ENCODE measurements at regions not wholly inside any gene's neighbourhood (a gene's known extent, or its start where the extent isn't known, plus 50 kb on each side); places are given as distances from the start of the nearest gene placed in this dataset.
A peak's percentile ranks its signal among the peaks of the same experiment; 100 is the strongest.

GRCh38 chr14:51488569-51489220 lies 163.0 kb upstream of the FRMD6 start:
- Histone ChIP-seq H3K4me3 (ENCODE audit: extremely low read depth, insufficient read depth, low read length, poor library complexity, severe bottlenecking) (no peak overlapping the region), H3K9me3 (ENCODE audit: control insufficient read depth, low read length) (no peaks in the 10 kb centered on the region), H3K36me3 (ENCODE audit: control insufficient read depth, insufficient read depth, low read length) (no peaks in the 10 kb centered on the region), H3K27ac (ENCODE audit: low read depth, low read length, severe bottlenecking) (no peak overlapping the region), H3K4me1 (ENCODE audit: control insufficient read depth, insufficient read depth, low read length, poor library complexity, severe bottlenecking) (peaks cover 16% of the 10 kb centered on the region)
- 90 to 93% methylated on average over 3 to 4 of the region's 6 CpGs for WGBS, 2 experiments (ENCODE audit: insufficient coverage in 2 of 2)

- H3K4me1 ChIP-seq (ENCODE audit: control insufficient read depth, insufficient read depth, low read length, poor library complexity, severe bottlenecking), result peaks cover 16% of the 10 kb centered on the region
- peaks cover 2% of the 10 kb centered on the region for H3K9me3 ChIP-seq (ENCODE audit: control insufficient read depth, low read length)
- no peak overlapping the region for H3K4me3 ChIP-seq (ENCODE audit: extremely low read depth, insufficient read depth, low read length, poor library complexity, severe bottlenecking)
- H3K27ac ChIP-seq (ENCODE audit: low read depth, low read length, severe bottlenecking), result no peak overlapping the region
- H3K36me3 ChIP-seq (ENCODE audit: control insufficient read depth, insufficient read depth, low read length), result no peaks in the 10 kb centered on the region
- no CpG with 5 or more reads among the region's 3 CpGs for WGBS, 2 experiments (ENCODE audit: insufficient coverage in 2 of 2)
These were observed 161.5 kb upstream of the FRMD6 start for GRCh38 chr14:51490205-51490604.

GRCh38 chr14:51491036-51491545 lies 160.6 kb upstream of the FRMD6 start:
- H3K9me3 ChIP-seq (ENCODE audit: control insufficient read depth, low read length), result peaks cover 2% of the 10 kb centered on the region
- H3K4me3 ChIP-seq (ENCODE audit: extremely low read depth, insufficient read depth, low read length, poor library complexity, severe bottlenecking), result no peak overlapping the region
- H3K27ac ChIP-seq (ENCODE audit: low read depth, low read length, severe bottlenecking), result no peak overlapping the region
- H3K36me3 ChIP-seq (ENCODE audit: control insufficient read depth, insufficient read depth, low read length), result no peaks in the 10 kb centered on the region
- peaks cover 16% of the 10 kb centered on the region for H3K4me1 ChIP-seq (ENCODE audit: control insufficient read depth, insufficient read depth, low read length, poor library complexity, severe bottlenecking)
- 100% methylated on average over 2 of the region's 3 CpGs; no CpG with 5 or more reads in 1 of the 2 experiments for WGBS, 2 experiments (ENCODE audit: insufficient coverage in 2 of 2)

GRCh38 chr14:51491776-51492175 lies 159.9 kb upstream of the FRMD6 start:
- no peak overlapping the region for H3K4me3 ChIP-seq (ENCODE audit: extremely low read depth, insufficient read depth, low read length, poor library complexity, severe bottlenecking)
- H3K27ac ChIP-seq (ENCODE audit: low read depth, low read length, severe bottlenecking), result peak overlapping the region; percentile 24
- no peaks in the 10 kb centered on the region for H3K36me3 ChIP-seq (ENCODE audit: control insufficient read depth, insufficient read depth, low read length)
- 70 to 81% methylated on average over 3 of the region's 3 CpGs for WGBS, 2 experiments (ENCODE audit: insufficient coverage in 2 of 2)
- H3K4me1 ChIP-seq (ENCODE audit: control insufficient read depth, insufficient read depth, low read length, poor library complexity, severe bottlenecking), result peaks cover 16% of the 10 kb centered on the region
- peaks cover 4% of the 10 kb centered on the region for H3K9me3 ChIP-seq (ENCODE audit: control insufficient read depth, low read length)

- Histone ChIP-seq H3K4me1 (ENCODE audit: control insufficient read depth, insufficient read depth, low read length, poor library complexity, severe bottlenecking) (peaks cover 10% of the 10 kb centered on the region), H3K27ac (ENCODE audit: low read depth, low read length, severe bottlenecking) (no peak overlapping the region), H3K4me3 (ENCODE audit: extremely low read depth, insufficient read depth, low read length, poor library complexity, severe bottlenecking) (no peak overlapping the region), H3K9me3 (ENCODE audit: control insufficient read depth, low read length) (peaks cover 15% of the 10 kb centered on the region), H3K36me3 (ENCODE audit: control insufficient read depth, insufficient read depth, low read length) (no peaks in the 10 kb centered on the region)
- 60% methylated on average over 1 of the region's 2 CpGs; no CpG with 5 or more reads in 1 of the 2 experiments for WGBS, 2 experiments (ENCODE audit: insufficient coverage in 2 of 2)
These were observed 156.4 kb upstream of the FRMD6 start for GRCh38 chr14:51495319-51495718.

GRCh38 chr14:51498411-51499227 lies 153.1 kb upstream of the FRMD6 start:
- Histone ChIP-seq H3K4me3 (ENCODE audit: extremely low read depth, insufficient read depth, low read length, poor library complexity, severe bottlenecking) (no peak overlapping the region), H3K27ac (ENCODE audit: low read depth, low read length, severe bottlenecking) (no peak overlapping the region), H3K4me1 (ENCODE audit: control insufficient read depth, insufficient read depth, low read length, poor library complexity, severe bottlenecking) (no peaks in the 10 kb centered on the region), H3K36me3 (ENCODE audit: control insufficient read depth, insufficient read depth, low read length) (no peaks in the 10 kb centered on the region), H3K9me3 (ENCODE audit: control insufficient read depth, low read length) (peaks cover 18% of the 10 kb centered on the region)
- 89 to 96% methylated on average over 3 to 4 of the region's 10 CpGs for WGBS, 2 experiments (ENCODE audit: insufficient coverage in 2 of 2)

GRCh38 chr14:51500776-51501175 lies 150.9 kb upstream of the FRMD6 start:
- Histone ChIP-seq H3K9me3 (ENCODE audit: control insufficient read depth, low read length) (peaks cover 15% of the 10 kb centered on the region), H3K4me1 (ENCODE audit: control insufficient read depth, insufficient read depth, low read length, poor library complexity, severe bottlenecking) (no peaks in the 10 kb centered on the region), H3K36me3 (ENCODE audit: control insufficient read depth, insufficient read depth, low read length) (no peaks in the 10 kb centered on the region), H3K27ac (ENCODE audit: low read depth, low read length, severe bottlenecking) (no peak overlapping the region), H3K4me3 (ENCODE audit: extremely low read depth, insufficient read depth, low read length, poor library complexity, severe bottlenecking) (no peak overlapping the region)
- WGBS, 2 experiments (ENCODE audit: insufficient coverage in 2 of 2), result 100% methylated on average over 1 of the region's 1 CpG; no CpG with 5 or more reads in 1 of the 2 experiments

- H3K9me3 ChIP-seq (ENCODE audit: control insufficient read depth, low read length), result peaks cover 14% of the 10 kb centered on the region
- no peak overlapping the region for H3K27ac ChIP-seq (ENCODE audit: low read depth, low read length, severe bottlenecking)
- no peak overlapping the region for H3K4me3 ChIP-seq (ENCODE audit: extremely low read depth, insufficient read depth, low read length, poor library complexity, severe bottlenecking)
These were observed 150.0 kb upstream of the FRMD6 start for GRCh38 chr14:51501746-51502145.

GRCh38 chr14:51504669-51505068 lies 147.0 kb upstream of the FRMD6 start:
- H3K36me3 ChIP-seq (ENCODE audit: control insufficient read depth, insufficient read depth, low read length), result no peaks in the 10 kb centered on the region
- H3K4me1 ChIP-seq (ENCODE audit: control insufficient read depth, insufficient read depth, low read length, poor library complexity, severe bottlenecking), result no peaks in the 10 kb centered on the region
- 100% methylated on average over 1 of the region's 1 CpG; no CpG with 5 or more reads in 1 of the 2 experiments for WGBS, 2 experiments (ENCODE audit: insufficient coverage in 2 of 2)
- peaks cover 3% of the 10 kb centered on the region for H3K9me3 ChIP-seq (ENCODE audit: control insufficient read depth, low read length)
- H3K4me3 ChIP-seq (ENCODE audit: extremely low read depth, insufficient read depth, low read length, poor library complexity, severe bottlenecking), result no peak overlapping the region
- no peak overlapping the region for H3K27ac ChIP-seq (ENCODE audit: low read depth, low read length, severe bottlenecking)

More at GRCh38 chr14:51501746-51502145, 150.0 kb upstream of the FRMD6 start:
- H3K4me1 ChIP-seq (ENCODE audit: control insufficient read depth, insufficient read depth, low read length, poor library complexity, severe bottlenecking), result no peaks in the 10 kb centered on the region
- no peaks in the 10 kb centered on the region for H3K36me3 ChIP-seq (ENCODE audit: control insufficient read depth, insufficient read depth, low read length)

- 80% methylated on average over 1 of the region's 2 CpGs; no CpG with 5 or more reads in 1 of the 2 experiments for WGBS, 2 experiments (ENCODE audit: insufficient coverage in 2 of 2)
- no peak overlapping the region for H3K27ac ChIP-seq (ENCODE audit: low read depth, low read length, severe bottlenecking)
These were observed 144.2 kb upstream of the FRMD6 start for GRCh38 chr14:51507511-51507905.

More at GRCh38 chr14:51507511-51507905, 144.2 kb upstream of the FRMD6 start:
- no peaks in the 10 kb centered on the region for H3K36me3 ChIP-seq (ENCODE audit: control insufficient read depth, insufficient read depth, low read length)
- peaks cover 1% of the 10 kb centered on the region for H3K9me3 ChIP-seq (ENCODE audit: control insufficient read depth, low read length)
- no peaks in the 10 kb centered on the region for H3K4me1 ChIP-seq (ENCODE audit: control insufficient read depth, insufficient read depth, low read length, poor library complexity, severe bottlenecking)
- no peak overlapping the region for H3K4me3 ChIP-seq (ENCODE audit: extremely low read depth, insufficient read depth, low read length, poor library complexity, severe bottlenecking)

All from mesodermal cell (in vitro differentiated cells).